ENCODE measurements at regions not wholly inside any gene's neighbourhood (a gene's known extent, or its start where the extent isn't known, plus 50 kb on each side); places are given as distances from the start of the nearest gene placed in this dataset.
A peak's percentile ranks its signal among the peaks of the same experiment; 100 is the strongest.

DNA sequence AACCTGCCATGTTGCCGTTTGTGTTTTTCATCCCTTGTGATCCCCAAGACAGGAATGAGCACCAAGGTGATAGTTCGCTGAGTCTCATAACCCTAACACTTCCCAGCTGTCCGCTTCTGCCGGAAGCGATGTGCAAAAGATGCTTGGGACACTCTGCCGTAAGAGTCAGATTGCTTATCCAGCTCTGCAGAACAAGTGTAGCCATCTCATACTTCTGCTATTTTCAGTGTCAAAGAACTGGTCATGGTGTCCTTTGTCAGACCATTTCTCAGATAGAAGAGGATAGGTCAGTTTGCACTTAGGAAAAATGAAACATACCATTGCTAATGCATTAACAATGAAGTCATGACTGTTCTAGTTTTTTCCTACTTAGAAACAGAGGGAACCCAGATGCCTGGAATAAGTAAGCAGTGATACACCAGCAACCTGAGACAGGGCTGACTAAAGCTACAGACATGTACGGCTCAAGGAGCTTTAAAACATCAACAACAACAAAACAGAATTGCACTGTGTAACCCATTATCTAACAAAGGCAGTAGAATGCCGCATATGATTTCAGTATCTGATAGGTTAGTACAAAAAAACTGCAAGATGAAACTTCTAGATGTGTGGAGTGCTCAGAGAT is 134.0 kb upstream of the IL12A start:
- Histone ChIP-seq H3K27me3 (no peaks in the 10 kb centered on the region), H3K36me3 (no peaks in the 10 kb centered on the region), H3K9ac (ENCODE audit: low read depth in 2 of 2, low read length in 2 of 2) (no peak overlapping the region), H3K4me1 (no peaks in the 10 kb centered on the region), H3K27ac (peak overlapping the region; percentile 27), H3K9me3 (no peaks in the 10 kb centered on the region), H3K4me3 (no peak overlapping the region)
- DNase-seq = no peak
- intact Hi-C loops (cut with DNase I) = no loop called here
- TF ChIP-seq, protein P1, sequence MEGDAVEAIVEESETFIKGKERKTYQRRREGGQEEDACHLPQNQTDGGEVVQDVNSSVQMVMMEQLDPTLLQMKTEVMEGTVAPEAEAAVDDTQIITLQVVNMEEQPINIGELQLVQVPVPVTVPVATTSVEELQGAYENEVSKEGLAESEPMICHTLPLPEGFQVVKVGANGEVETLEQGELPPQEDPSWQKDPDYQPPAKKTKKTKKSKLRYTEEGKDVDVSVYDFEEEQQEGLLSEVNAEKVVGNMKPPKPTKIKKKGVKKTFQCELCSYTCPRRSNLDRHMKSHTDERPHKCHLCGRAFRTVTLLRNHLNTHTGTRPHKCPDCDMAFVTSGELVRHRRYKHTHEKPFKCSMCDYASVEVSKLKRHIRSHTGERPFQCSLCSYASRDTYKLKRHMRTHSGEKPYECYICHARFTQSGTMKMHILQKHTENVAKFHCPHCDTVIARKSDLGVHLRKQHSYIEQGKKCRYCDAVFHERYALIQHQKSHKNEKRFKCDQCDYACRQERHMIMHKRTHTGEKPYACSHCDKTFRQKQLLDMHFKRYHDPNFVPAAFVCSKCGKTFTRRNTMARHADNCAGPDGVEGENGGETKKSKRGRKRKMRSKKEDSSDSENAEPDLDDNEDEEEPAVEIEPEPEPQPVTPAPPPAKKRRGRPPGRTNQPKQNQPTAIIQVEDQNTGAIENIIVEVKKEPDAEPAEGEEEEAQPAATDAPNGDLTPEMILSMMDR (IDR thresholded peaks at IDR 0.05) = no peak

DNA sequence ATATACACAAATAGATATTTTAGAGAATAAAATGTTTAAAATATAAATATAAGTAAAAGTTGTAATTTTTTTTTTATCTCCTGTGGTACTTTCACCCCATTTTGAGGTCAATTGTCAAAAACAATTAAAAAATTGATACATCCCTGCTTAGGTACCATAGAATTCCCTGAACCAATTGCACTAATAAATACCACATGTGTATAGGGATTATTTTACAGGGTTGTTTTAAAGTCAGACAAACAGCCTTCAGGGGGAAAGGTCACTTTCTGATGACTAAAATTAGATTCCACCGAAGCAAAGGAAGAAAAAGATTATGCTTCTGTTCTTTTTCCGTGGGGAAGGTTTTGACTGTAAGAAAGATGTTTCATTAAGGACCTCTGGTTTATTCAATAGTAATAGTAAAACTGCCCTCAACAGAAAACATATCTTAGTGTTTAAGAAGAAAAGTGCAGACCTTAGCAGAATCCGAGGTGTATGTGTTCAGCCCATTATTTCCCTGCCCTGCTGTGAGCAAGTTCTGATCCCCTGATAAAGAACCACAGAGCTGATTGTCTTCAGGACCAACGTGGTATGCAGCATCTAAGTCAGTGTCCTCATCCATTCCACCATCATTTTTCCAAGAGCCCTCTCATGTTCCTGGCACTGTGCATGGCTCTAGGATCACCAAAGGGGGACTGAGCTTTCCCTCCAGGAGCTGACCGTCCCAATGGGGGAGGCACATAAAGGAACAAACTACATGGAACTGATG is 132.9 kb upstream of the IL12A start:
- intact Hi-C loops (cut with DNase I) = no loop called here
- no peak overlapping the region for H3K4me3 ChIP-seq
- no peaks in the 10 kb centered on the region for H3K4me1 ChIP-seq
- no peaks in the 10 kb centered on the region for H3K36me3 ChIP-seq
- no peak overlapping the region for H3K9ac ChIP-seq (ENCODE audit: low read depth in 2 of 2, low read length in 2 of 2)
- no peak for DNase-seq
- no peaks in the 10 kb centered on the region for H3K9me3 ChIP-seq
- TF ChIP-seq, protein P1 (IDR thresholded peaks at IDR 0.05) = no peak
- H3K27ac ChIP-seq = no peak overlapping the region
- no peaks in the 10 kb centered on the region for H3K27me3 ChIP-seq

DNA sequence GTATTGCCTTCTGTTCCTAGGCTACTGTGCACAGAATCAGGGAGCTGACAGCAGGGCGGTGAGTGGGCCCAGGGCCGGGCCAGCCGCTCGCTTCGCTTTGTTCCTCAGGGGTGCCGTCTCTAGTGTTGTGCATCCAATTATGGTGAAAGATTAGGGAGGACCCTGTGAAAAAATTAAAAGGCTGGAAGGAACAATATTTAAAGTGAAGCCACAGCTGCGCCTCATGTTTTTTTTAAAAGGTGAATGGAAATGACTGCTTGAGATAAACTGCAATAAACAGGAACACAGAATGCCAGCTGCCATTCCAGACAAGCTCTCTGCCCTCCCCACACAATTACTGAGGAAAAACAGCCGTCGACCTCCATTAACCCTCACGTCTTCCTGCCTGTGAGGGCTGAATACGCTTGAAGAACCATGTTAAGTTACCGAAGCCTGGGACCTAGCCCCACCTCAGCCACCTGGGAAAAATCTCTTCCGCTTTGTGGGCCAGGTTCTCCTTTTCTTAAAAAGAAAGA is 132.0 kb upstream of the IL12A start:
- intact Hi-C loops (cut with DNase I) = no loop called here
- Histone ChIP-seq H3K27me3 (no peaks in the 10 kb centered on the region), H3K27ac (no peak overlapping the region), H3K4me1 (no peaks in the 10 kb centered on the region), H3K9me3 (no peaks in the 10 kb centered on the region), H3K9ac (ENCODE audit: low read depth in 2 of 2, low read length in 2 of 2) (no peak overlapping the region), H3K4me3 (no peak overlapping the region), H3K36me3 (no peaks in the 10 kb centered on the region)
- DNase-seq = no peak
- TF ChIP-seq, protein P1 (IDR thresholded peaks at IDR 0.05) = no peak

DNA sequence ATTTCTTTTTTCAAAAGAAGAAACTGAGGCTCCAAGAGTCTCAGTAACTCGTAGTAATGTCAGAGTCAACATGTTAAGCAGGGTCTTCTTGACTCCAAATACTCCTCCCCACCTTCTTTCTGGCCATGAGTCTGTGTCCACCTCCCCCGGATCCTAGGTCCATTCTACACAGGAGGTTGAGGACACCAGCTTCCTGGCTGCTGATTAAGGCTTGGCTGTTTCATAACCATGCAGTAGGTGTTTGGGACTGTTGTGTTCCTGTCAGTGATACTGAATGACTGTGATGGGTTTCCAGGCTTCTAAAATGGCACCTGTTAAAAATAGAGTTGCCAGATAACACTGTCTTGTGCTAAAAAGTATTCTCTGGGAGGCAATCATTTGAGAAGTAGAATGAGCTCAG is 130.8 kb upstream of the IL12A start:
- Histone ChIP-seq H3K4me1 (no peaks in the 10 kb centered on the region), H3K9me3 (no peaks in the 10 kb centered on the region), H3K36me3 (no peaks in the 10 kb centered on the region), H3K27ac (no peak overlapping the region), H3K9ac (ENCODE audit: low read depth in 2 of 2, low read length in 2 of 2) (no peak overlapping the region), H3K4me3 (no peak overlapping the region), H3K27me3 (no peaks in the 10 kb centered on the region)
- no peak for DNase-seq
- TF ChIP-seq, protein P1 (IDR thresholded peaks at IDR 0.05) = no peak
- intact Hi-C loops (cut with DNase I) = no loop called here

DNA sequence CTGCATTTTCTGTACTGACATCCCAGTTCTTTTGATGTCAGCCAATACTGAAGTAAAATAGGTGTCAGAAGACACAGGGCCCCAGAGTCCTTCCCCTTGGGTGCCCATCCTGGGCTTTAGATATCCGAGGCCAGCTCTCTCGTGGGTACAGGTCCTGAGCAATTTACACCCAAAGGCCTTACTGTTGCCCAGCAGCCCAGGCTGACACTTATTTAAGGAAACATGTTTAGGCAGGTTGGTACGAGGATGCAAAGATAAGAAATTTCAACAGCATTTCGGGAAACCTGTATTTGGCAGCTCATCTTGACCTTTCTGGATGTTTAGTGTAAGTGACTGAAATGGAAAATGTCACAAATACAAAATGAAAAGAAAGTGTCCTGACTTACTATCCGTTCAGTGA is 130.0 kb upstream of the IL12A start:
- Histone ChIP-seq H3K27ac (no peak overlapping the region), H3K9me3 (no peaks in the 10 kb centered on the region), H3K36me3 (no peaks in the 10 kb centered on the region), H3K4me1 (no peaks in the 10 kb centered on the region), H3K27me3 (no peaks in the 10 kb centered on the region), H3K4me3 (no peak overlapping the region), H3K9ac (ENCODE audit: low read depth in 2 of 2, low read length in 2 of 2) (no peak overlapping the region)
- intact Hi-C loops (cut with DNase I) = no loop called here
- no peak for DNase-seq
- TF ChIP-seq, protein P1 (IDR thresholded peaks at IDR 0.05) = no peak

All from colonic mucosa (tissue), 4 donors.